ENCODE measurements at regions not wholly inside any gene's neighbourhood (a gene's known extent, or its start where the extent isn't known, plus 50 kb on each side); places are given as distances from the start of the nearest gene placed in this dataset.

- DNase-seq (ENCODE audit: low read depth), result no peak
These were observed 100.5 kb downstream of the AASDH start for GRCh38 chr4:56286763-56287162.

- no peak for DNase-seq (ENCODE audit: low read depth)
These were observed 103.9 kb downstream of the AASDH start for GRCh38 chr4:56283375-56283774.

- DNase-seq (ENCODE audit: low read depth), result no peak
These were observed 105.3 kb downstream of the AASDH start for GRCh38 chr4:56282004-56282403.

GRCh38 chr4:56276547-56276946 is 110.7 kb downstream of the AASDH start:
- no peak for DNase-seq (ENCODE audit: low read depth)

GRCh38 chr4:56273391-56273790 is 113.9 kb downstream of the AASDH start:
- DNase-seq (ENCODE audit: low read depth), result no peak

- no peak for DNase-seq (ENCODE audit: low read depth)
These were observed 114.4 kb downstream of the AASDH start for GRCh38 chr4:56272927-56273326.

GRCh38 chr4:56272003-56272402 is 115.3 kb downstream of the AASDH start:
- no peak for DNase-seq (ENCODE audit: low read depth)

- DNase-seq (ENCODE audit: low read depth), result no peak
These were observed 116.2 kb downstream of the AASDH start for GRCh38 chr4:56271131-56271530.

- no peak for DNase-seq (ENCODE audit: low read depth)
These were observed 119.7 kb downstream of the AASDH start for GRCh38 chr4:56267558-56267957.

- no peak for DNase-seq (ENCODE audit: low read depth)
These were observed 122.4 kb downstream of the AASDH start for GRCh38 chr4:56264873-56265272.

GRCh38 chr4:56261027-56261426 is 126.3 kb downstream of the AASDH start:
- DNase-seq (ENCODE audit: low read depth), result no peak

GRCh38 chr4:56260320-56260719 is 127.0 kb downstream of the AASDH start:
- no peak for DNase-seq (ENCODE audit: low read depth)

GRCh38 chr4:56259655-56260054 is 127.6 kb downstream of the AASDH start:
- DNase-seq (ENCODE audit: low read depth), result no peak

GRCh38 chr4:56255820-56256219 is 131.5 kb downstream of the AASDH start:
- DNase-seq (ENCODE audit: low read depth), result no peak

- no peak for DNase-seq (ENCODE audit: low read depth)
These were observed 133.5 kb downstream of the AASDH start for GRCh38 chr4:56253666-56254305.

GRCh38 chr4:56252561-56253152 is 134.6 kb downstream of the AASDH start:
- DNase-seq (ENCODE audit: low read depth), result no peak

GRCh38 chr4:56251556-56251955 is 135.7 kb downstream of the AASDH start:
- DNase-seq (ENCODE audit: low read depth), result no peak

GRCh38 chr4:56250776-56251175 is 136.5 kb downstream of the AASDH start:
- no peak for DNase-seq (ENCODE audit: low read depth)

- no peak for DNase-seq (ENCODE audit: low read depth)
These were observed 139.6 kb downstream of the AASDH start for GRCh38 chr4:56247646-56248045.

- DNase-seq (ENCODE audit: low read depth), result no peak
These were observed 141.1 kb downstream of the AASDH start for GRCh38 chr4:56246233-56246610.

GRCh38 chr4:56245547-56246232 is 141.6 kb downstream of the AASDH start:
- DNase-seq (ENCODE audit: low read depth), result no peak

GRCh38 chr4:56244681-56245080 is 142.6 kb downstream of the AASDH start:
- DNase-seq (ENCODE audit: low read depth), result no peak

- DNase-seq (ENCODE audit: low read depth), result no peak
These were observed 144.2 kb downstream of the AASDH start for GRCh38 chr4:56243107-56243506.

- DNase-seq (ENCODE audit: low read depth), result no peak
These were observed 145.8 kb downstream of the AASDH start for GRCh38 chr4:56241500-56241899.

Data from non-pigmented ciliary epithelial cell (primary cell).